HepG2 (cell line): ENCODE measurements at regions not wholly inside any gene's neighbourhood (a gene's known extent, or its start where the extent isn't known, plus 50 kb on each side); places are given as distances from the start of the nearest gene placed in this dataset.
A peak's percentile ranks its signal among the peaks of the same experiment; 100 is the strongest.

Experiments
- CCDC6 ChIP-seq: sonication (generic); formaldehyde crosslinking; IDR thresholded peaks from 2 replicates; pipeline ENCODE4 v1.8.1; 2022; ENCODE audit warnings: mild to moderate bottlenecking, missing genetic modification reagents, moderate library complexity
- NFRKB ChIP-seq: fragments of 450-650 bp; IDR thresholded peaks from 2 replicates; pipeline ENCODE4 v1.6.1; 2017
- RAD21 ChIP-seq: fragments of 450-650 bp; formaldehyde crosslinking; IDR thresholded peaks from 2 replicates; pipeline ENCODE4 v1.5.0; 2020; ENCODE audit warnings: mild to moderate bottlenecking
- RFX1 ChIP-seq: fragments of 450-650 bp; IDR thresholded peaks from 2 replicates; pipeline ENCODE4 v1.6.1; 2017
- XRCC5 ChIP-seq: fragments of 200-400 bp; formaldehyde crosslinking; optimal IDR thresholded peaks from 2 replicates; pipeline ENCODE3; 2017; ENCODE audit warnings: mild to moderate bottlenecking, low read length
- TF ChIP-seq, protein P1 (sequence below): IDR thresholded peaks from 2 replicates; pipeline ENCODE4 v1.6.1; 2018; ENCODE audit warnings: missing genetic modification reagents
- TF ChIP-seq, protein P2 (sequence below): sonication (generic); formaldehyde crosslinking; IDR thresholded peaks from 2 replicates; pipeline ENCODE4 v1.5.0; 2020; ENCODE audit warnings: missing genetic modification reagents
- TF ChIP-seq, protein P3 (sequence below): sonication (generic); formaldehyde crosslinking; IDR thresholded peaks from 2 replicates; pipeline ENCODE4 v1.4.0; 2020; ENCODE audit warnings: missing genetic modification reagents
- TF ChIP-seq, protein P4 (sequence below): sonication (generic); formaldehyde crosslinking; IDR thresholded peaks from 2 replicates; pipeline ENCODE4 v1.9.0; 2021; ENCODE audit warnings: missing genetic modification reagents, borderline replicate concordance

DNA sequence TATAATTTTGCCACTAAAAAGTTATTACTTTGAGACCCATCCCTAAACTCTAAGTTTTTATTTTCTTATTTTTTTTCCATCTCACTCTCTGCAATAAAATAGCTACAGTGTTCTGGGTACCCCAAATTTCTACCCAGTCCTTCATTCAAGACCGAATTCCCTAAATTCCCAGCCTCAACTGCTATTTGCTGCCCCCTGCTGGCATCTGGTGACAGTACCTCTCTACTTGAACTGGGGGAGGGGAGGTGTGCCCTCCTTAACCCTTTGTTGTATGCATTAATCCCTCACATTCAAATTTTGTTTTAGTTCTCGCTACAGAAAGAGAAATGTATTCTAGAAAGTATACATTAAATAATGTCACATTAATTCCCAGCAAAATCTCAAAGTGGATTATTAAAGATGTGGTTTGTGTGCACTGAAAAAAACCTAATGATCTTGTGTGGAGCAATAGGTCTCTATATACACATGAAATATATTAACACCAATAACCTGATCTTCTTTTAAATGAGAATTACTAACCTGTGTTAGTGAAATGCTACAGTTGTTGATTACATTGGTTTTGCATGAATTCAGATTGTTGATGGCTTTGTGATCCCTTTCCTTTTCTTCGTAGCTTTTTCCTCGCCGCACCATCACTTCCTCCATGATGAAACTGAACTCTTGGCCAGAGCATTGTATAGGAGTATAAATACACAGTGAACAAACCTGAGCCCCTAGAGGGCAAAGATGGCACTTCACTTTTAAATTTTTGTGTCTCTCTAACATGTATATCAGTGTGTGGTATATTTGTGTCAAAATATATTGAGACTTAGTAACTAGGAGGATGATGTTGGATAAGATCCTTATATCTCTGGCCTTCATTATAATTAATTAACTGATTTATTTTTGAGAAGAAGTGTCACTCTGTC is 590.0 kb downstream of the METTL15 start (continued):
- TF ChIP-seq CCDC6 (CRISPR knock-in tag) (no peak), XRCC5 (peak; percentile 31), RFX1 (no peak), NFRKB (no peak), RAD21 (CRISPR knock-in tag) (peak; percentile 27; the same call in 1 of the 2 replicates)
- TF ChIP-seq, protein P1, sequence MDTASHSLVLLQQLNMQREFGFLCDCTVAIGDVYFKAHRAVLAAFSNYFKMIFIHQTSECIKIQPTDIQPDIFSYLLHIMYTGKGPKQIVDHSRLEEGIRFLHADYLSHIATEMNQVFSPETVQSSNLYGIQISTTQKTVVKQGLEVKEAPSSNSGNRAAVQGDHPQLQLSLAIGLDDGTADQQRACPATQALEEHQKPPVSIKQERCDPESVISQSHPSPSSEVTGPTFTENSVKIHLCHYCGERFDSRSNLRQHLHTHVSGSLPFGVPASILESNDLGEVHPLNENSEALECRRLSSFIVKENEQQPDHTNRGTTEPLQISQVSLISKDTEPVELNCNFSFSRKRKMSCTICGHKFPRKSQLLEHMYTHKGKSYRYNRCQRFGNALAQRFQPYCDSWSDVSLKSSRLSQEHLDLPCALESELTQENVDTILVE: 0 out of 2 replicates have a peak, but pooled peaks have one; percentile 23
- TF ChIP-seq, protein P2, sequence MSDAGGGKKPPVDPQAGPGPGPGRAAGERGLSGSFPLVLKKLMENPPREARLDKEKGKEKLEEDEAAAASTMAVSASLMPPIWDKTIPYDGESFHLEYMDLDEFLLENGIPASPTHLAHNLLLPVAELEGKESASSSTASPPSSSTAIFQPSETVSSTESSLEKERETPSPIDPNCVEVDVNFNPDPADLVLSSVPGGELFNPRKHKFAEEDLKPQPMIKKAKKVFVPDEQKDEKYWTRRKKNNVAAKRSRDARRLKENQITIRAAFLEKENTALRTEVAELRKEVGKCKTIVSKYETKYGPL (CRISPR knock-in tag): no peak
- TF ChIP-seq, protein P3, sequence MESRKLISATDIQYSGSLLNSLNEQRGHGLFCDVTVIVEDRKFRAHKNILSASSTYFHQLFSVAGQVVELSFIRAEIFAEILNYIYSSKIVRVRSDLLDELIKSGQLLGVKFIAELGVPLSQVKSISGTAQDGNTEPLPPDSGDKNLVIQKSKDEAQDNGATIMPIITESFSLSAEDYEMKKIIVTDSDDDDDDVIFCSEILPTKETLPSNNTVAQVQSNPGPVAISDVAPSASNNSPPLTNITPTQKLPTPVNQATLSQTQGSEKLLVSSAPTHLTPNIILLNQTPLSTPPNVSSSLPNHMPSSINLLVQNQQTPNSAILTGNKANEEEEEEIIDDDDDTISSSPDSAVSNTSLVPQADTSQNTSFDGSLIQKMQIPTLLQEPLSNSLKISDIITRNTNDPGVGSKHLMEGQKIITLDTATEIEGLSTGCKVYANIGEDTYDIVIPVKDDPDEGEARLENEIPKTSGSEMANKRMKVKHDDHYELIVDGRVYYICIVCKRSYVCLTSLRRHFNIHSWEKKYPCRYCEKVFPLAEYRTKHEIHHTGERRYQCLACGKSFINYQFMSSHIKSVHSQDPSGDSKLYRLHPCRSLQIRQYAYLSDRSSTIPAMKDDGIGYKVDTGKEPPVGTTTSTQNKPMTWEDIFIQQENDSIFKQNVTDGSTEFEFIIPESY (CRISPR knock-in tag): no peak
- TF ChIP-seq, protein P4, sequence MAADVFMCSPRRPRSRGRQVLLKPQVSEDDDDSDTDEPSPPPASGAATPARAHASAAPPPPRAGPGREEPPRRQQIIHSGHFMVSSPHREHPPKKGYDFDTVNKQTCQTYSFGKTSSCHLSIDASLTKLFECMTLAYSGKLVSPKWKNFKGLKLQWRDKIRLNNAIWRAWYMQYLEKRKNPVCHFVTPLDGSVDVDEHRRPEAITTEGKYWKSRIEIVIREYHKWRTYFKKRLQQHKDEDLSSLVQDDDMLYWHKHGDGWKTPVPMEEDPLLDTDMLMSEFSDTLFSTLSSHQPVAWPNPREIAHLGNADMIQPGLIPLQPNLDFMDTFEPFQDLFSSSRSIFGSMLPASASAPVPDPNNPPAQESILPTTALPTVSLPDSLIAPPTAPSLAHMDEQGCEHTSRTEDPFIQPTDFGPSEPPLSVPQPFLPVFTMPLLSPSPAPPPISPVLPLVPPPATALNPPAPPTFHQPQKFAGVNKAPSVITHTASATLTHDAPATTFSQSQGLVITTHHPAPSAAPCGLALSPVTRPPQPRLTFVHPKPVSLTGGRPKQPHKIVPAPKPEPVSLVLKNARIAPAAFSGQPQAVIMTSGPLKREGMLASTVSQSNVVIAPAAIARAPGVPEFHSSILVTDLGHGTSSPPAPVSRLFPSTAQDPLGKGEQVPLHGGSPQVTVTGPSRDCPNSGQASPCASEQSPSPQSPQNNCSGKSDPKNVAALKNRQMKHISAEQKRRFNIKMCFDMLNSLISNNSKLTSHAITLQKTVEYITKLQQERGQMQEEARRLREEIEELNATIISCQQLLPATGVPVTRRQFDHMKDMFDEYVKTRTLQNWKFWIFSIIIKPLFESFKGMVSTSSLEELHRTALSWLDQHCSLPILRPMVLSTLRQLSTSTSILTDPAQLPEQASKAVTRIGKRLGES (CRISPR knock-in tag): no peak
